Activated naive CD8-positive, alpha-beta T cell (primary cell): ENCODE measurements at regions not wholly inside any gene's neighbourhood (a gene's known extent, or its start where the extent isn't known, plus 50 kb on each side); places are given as distances from the start of the nearest gene placed in this dataset.

ENCODE experiments used
- H3K27ac Mint-ChIP-seq: one replicate; pipeline ENCODE4 v1.8.0; 2021; ENCODE audit warnings: mixed read lengths
- H3K27me3 Mint-ChIP-seq: one replicate; pipeline ENCODE4 v1.8.0; 2021; ENCODE audit warnings: mixed read lengths
- H3K36me3 Mint-ChIP-seq: one replicate; pipeline ENCODE4 v1.8.0; 2021; ENCODE audit warnings: mixed read lengths
- H3K4me1 Mint-ChIP-seq: one replicate; pipeline ENCODE4 v1.8.0; 2021; ENCODE audit warnings: low read depth, mixed read lengths
- H3K4me3 Mint-ChIP-seq: one replicate; pipeline ENCODE4 v1.8.0; 2021; ENCODE audit warnings: mild to moderate bottlenecking, mixed read lengths
- H3K9me3 Mint-ChIP-seq: one replicate; pipeline ENCODE4 v1.8.0; 2021; ENCODE audit warnings: low read depth, mixed read lengths

- Mint-ChIP-seq H3K27me3 (no peaks in the 10 kb centered on the region), H3K4me3 (no peak overlapping the region), H3K27ac (no peak overlapping the region), H3K36me3 (no peaks in the 10 kb centered on the region), H3K9me3 (no peaks in the 10 kb centered on the region), H3K4me1 (no peaks in the 10 kb centered on the region)
Measured at GRCh38 chr9:85200726-85201404, 531.3 kb downstream of the NTRK2 start.

- H3K27me3 Mint-ChIP-seq, result no peaks in the 10 kb centered on the region
- no peak overlapping the region for H3K27ac Mint-ChIP-seq
- no peak overlapping the region for H3K4me3 Mint-ChIP-seq
- H3K9me3 Mint-ChIP-seq, result peaks cover under 1% of the 10 kb centered on the region
- H3K36me3 Mint-ChIP-seq, result no peaks in the 10 kb centered on the region
- H3K4me1 Mint-ChIP-seq, result no peaks in the 10 kb centered on the region
Measured at GRCh38 chr9:85199866-85200495, 530.5 kb downstream of the NTRK2 start.

GRCh38 chr9:85192750-85193149, 523.2 kb downstream of the NTRK2 start:
- no peak overlapping the region for H3K4me3 Mint-ChIP-seq
- H3K27ac Mint-ChIP-seq, result no peak overlapping the region
- no peaks in the 10 kb centered on the region for H3K36me3 Mint-ChIP-seq
- no peaks in the 10 kb centered on the region for H3K4me1 Mint-ChIP-seq
- H3K9me3 Mint-ChIP-seq, result peaks cover 6% of the 10 kb centered on the region
- peaks cover 1% of the 10 kb centered on the region for H3K27me3 Mint-ChIP-seq

- no peak overlapping the region for H3K4me3 Mint-ChIP-seq
- H3K27me3 Mint-ChIP-seq, result peaks cover 9% of the 10 kb centered on the region
- H3K36me3 Mint-ChIP-seq, result no peaks in the 10 kb centered on the region
- H3K9me3 Mint-ChIP-seq, result no peaks in the 10 kb centered on the region
- no peaks in the 10 kb centered on the region for H3K4me1 Mint-ChIP-seq
- H3K27ac Mint-ChIP-seq, result no peak overlapping the region
Measured at GRCh38 chr9:85186218-85186585, 516.7 kb downstream of the NTRK2 start.

GRCh38 chr9:85185486-85186217, 516.1 kb downstream of the NTRK2 start:
- Mint-ChIP-seq H3K27ac (no peak overlapping the region), H3K4me3 (no peak overlapping the region), H3K36me3 (no peaks in the 10 kb centered on the region), H3K27me3 (peaks cover 9% of the 10 kb centered on the region), H3K4me1 (no peaks in the 10 kb centered on the region), H3K9me3 (no peaks in the 10 kb centered on the region)

- peaks cover 10% of the 10 kb centered on the region for H3K27me3 Mint-ChIP-seq
- no peak overlapping the region for H3K4me3 Mint-ChIP-seq
- no peaks in the 10 kb centered on the region for H3K4me1 Mint-ChIP-seq
- no peaks in the 10 kb centered on the region for H3K9me3 Mint-ChIP-seq
- no peak overlapping the region for H3K27ac Mint-ChIP-seq
- no peaks in the 10 kb centered on the region for H3K36me3 Mint-ChIP-seq
Measured at GRCh38 chr9:85182383-85182782, 512.9 kb downstream of the NTRK2 start.

- Mint-ChIP-seq H3K36me3 (no peaks in the 10 kb centered on the region), H3K4me1 (no peaks in the 10 kb centered on the region), H3K4me3 (no peak overlapping the region), H3K27me3 (peaks cover 15% of the 10 kb centered on the region), H3K9me3 (no peaks in the 10 kb centered on the region), H3K27ac (no peak overlapping the region)
Measured at GRCh38 chr9:85178474-85178873, 508.9 kb downstream of the NTRK2 start.

- H3K4me3 Mint-ChIP-seq, result no peak overlapping the region
- H3K27ac Mint-ChIP-seq, result no peak overlapping the region
- H3K27me3 Mint-ChIP-seq, result peaks cover 9% of the 10 kb centered on the region
- no peaks in the 10 kb centered on the region for H3K36me3 Mint-ChIP-seq
- peaks cover 6% of the 10 kb centered on the region for H3K9me3 Mint-ChIP-seq
- H3K4me1 Mint-ChIP-seq, result no peaks in the 10 kb centered on the region
Measured at GRCh38 chr9:85173967-85174366, 504.4 kb downstream of the NTRK2 start.

- Mint-ChIP-seq H3K27me3 (peaks cover 9% of the 10 kb centered on the region), H3K4me1 (no peaks in the 10 kb centered on the region), H3K27ac (no peak overlapping the region), H3K36me3 (no peaks in the 10 kb centered on the region), H3K4me3 (no peak overlapping the region), H3K9me3 (peaks cover 6% of the 10 kb centered on the region)
Measured at GRCh38 chr9:85172001-85172978, 502.8 kb downstream of the NTRK2 start.

GRCh38 chr9:85171163-85171562, 501.6 kb downstream of the NTRK2 start:
- H3K9me3 Mint-ChIP-seq, result peaks cover 6% of the 10 kb centered on the region

GRCh38 chr9:85168412-85168811, 498.9 kb downstream of the NTRK2 start:
- no peak overlapping the region for H3K4me3 Mint-ChIP-seq
- H3K9me3 Mint-ChIP-seq, result peaks cover 6% of the 10 kb centered on the region
- no peaks in the 10 kb centered on the region for H3K36me3 Mint-ChIP-seq
- H3K4me1 Mint-ChIP-seq, result no peaks in the 10 kb centered on the region
- H3K27ac Mint-ChIP-seq, result no peak overlapping the region
- H3K27me3 Mint-ChIP-seq, result no peaks in the 10 kb centered on the region

More at GRCh38 chr9:85171163-85171562, 501.6 kb downstream of the NTRK2 start:
- Mint-ChIP-seq H3K27me3 (peaks cover 7% of the 10 kb centered on the region), H3K27ac (no peak overlapping the region), H3K4me3 (no peak overlapping the region), H3K4me1 (no peaks in the 10 kb centered on the region), H3K36me3 (no peaks in the 10 kb centered on the region)

- no peak overlapping the region for H3K27ac Mint-ChIP-seq
- no peak overlapping the region for H3K4me3 Mint-ChIP-seq
- H3K9me3 Mint-ChIP-seq, result peaks cover 6% of the 10 kb centered on the region
- no peaks in the 10 kb centered on the region for H3K36me3 Mint-ChIP-seq
- no peaks in the 10 kb centered on the region for H3K27me3 Mint-ChIP-seq
- H3K4me1 Mint-ChIP-seq, result no peaks in the 10 kb centered on the region
Measured at GRCh38 chr9:85167146-85167545, 497.6 kb downstream of the NTRK2 start.

- H3K27me3 Mint-ChIP-seq, result peaks cover 1% of the 10 kb centered on the region
- no peaks in the 10 kb centered on the region for H3K4me1 Mint-ChIP-seq
- no peak overlapping the region for H3K4me3 Mint-ChIP-seq
- no peak overlapping the region for H3K27ac Mint-ChIP-seq
- H3K36me3 Mint-ChIP-seq, result no peaks in the 10 kb centered on the region
- H3K9me3 Mint-ChIP-seq, result no peaks in the 10 kb centered on the region
Measured at GRCh38 chr9:85163825-85164224, 494.3 kb downstream of the NTRK2 start.

- Mint-ChIP-seq H3K27ac (no peak overlapping the region), H3K4me3 (no peak overlapping the region), H3K36me3 (no peaks in the 10 kb centered on the region), H3K4me1 (no peaks in the 10 kb centered on the region), H3K9me3 (no peaks in the 10 kb centered on the region), H3K27me3 (peaks cover 1% of the 10 kb centered on the region)
Measured at GRCh38 chr9:85163415-85163814, 493.9 kb downstream of the NTRK2 start.
